Adrenal gland (tissue), 9 donors: ENCODE measurements at regions not wholly inside any gene's neighbourhood (a gene's known extent, or its start where the extent isn't known, plus 50 kb on each side); places are given as distances from the start of the nearest gene placed in this dataset.

Experiments
- DNase-seq, 7 donors: peaks; one replicate each; pipeline ENCODE4 v3.0.0-alpha.2; 2019 to 2020
- H3K27ac ChIP-seq, 5 donors: fragments of 200-600 bp; sonication (generic) in 4 of 5; 1 replicate in 3 of 5; 2 replicates in 2 of 5; pipeline versions ENCODE4 v1.5.1 to v1.8.0; 2016 to 2020; ENCODE audit warnings: mild to moderate bottlenecking in 1 of 5
- H3K27me3 ChIP-seq: fragments of 200-600 bp; 2 replicates; pipeline ENCODE4 v1.8.0; 2021
- H3K36me3 ChIP-seq, 2 donors: fragments of 200-600 bp; replicated peaks in 1 of 2; 1 replicate in 1 of 2; 2 replicates in 1 of 2; pipeline versions ENCODE4 v1.5.1 to v1.8.0; 2018 to 2022
- H3K4me1 ChIP-seq, 2 donors: fragments of 200-600 bp; replicated peaks in 1 of 2; 1 replicate in 1 of 2; 2 replicates in 1 of 2; pipeline versions ENCODE4 v1.5.1 to v1.8.0; 2018 to 2021
- H3K4me3 ChIP-seq, 4 donors: fragments of 200-600 bp; sonication (generic) in 3 of 4; one replicate each; pipeline ENCODE4 v1.5.1; 2016 to 2018
- H3K9me3 ChIP-seq, 3 donors: fragments of 200-600 bp; sonication (generic) in 1 of 3; replicated peaks in 1 of 3; 1 replicate in 2 of 3; 2 replicates in 1 of 3; pipeline versions ENCODE4 v1.5.1 to v1.8.0; 2016 to 2021
- POLR2A ChIP-seq, 2 donors: fragments of 450-650 bp; IDR thresholded peaks; one replicate each; pipeline ENCODE4 v1.6.1; 2017; ENCODE audit warnings: antibody characterized with exemption in 2 of 2, mild to moderate bottlenecking in 2 of 2, moderate library complexity in 1 of 2
- WGBS, 4 donors: extraction: QIAGEN DNeasy Blood & Tissue Kit in 2 of 4; methylation state at CpG; one replicate each; pipeline versions ENCODE4 v1.1.5 to v1.1.7; 2013 to 2017; 5-methylcytosine and 5-hydroxymethylcytosine counted together
- intact Hi-C, 2 donors: fragments of 100-400 bp; cut with DNase I; formaldehyde crosslinking; loops; one replicate each; pipeline versions ENCODE4 v1.14.1 to v1.15.0; 2022 to 2023
- TF ChIP-seq, protein P1 (sequence below), 6 experiments: fragments of 450-650 bp in 4 of 6; fragments of 200-600 bp in 2 of 6; sonication (generic) in 1 of 6; IDR thresholded peaks; 1 replicate in 5 of 6; 2 replicates in 1 of 6; pipeline versions ENCODE4 v1.5.1 to v1.8.0; 2016 to 2021; ENCODE audit warnings: antibody characterized with exemption in 6 of 6, mild to moderate bottlenecking in 2 of 6, moderate library complexity in 1 of 6
- donor health status: healthy with polysubstance abuse.
- donor health status: Bipolar disorder and iron deficiency.
- donor health status: DM: yes; HTN: yes; CAD: no.
- donor health status: DM: no; HTN: no; CAD: no.
- donor health status: DM: no; HTN: no; CAD: no.

DNA sequence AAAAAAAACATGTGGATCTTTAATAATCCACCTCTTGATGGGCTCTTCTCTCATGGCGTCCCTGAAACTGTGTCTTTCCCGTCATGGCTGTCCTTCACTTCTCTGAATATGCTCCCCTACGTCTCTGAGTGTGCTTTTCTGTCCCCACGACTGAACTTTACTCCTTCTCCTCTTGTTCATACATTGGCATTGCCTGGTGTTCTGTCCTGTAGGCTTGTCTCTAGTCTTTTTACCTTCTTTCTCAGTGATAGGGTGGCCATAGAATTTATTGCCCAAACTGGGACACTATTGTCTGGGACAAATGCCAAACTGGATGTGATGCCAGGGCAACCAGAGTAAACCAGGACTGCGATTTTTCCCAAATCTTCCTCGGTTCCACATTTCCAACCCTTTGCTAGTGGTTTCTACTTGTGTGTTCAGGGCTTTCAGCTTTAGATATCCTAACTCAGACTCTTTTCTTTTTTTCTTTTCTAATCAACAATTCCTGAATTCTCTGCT lies 202.2 kb downstream of the ATP23 start:
- Histone ChIP-seq H3K27ac (peak overlapping the region in 1 of 5 donors; percentile 3), H3K9me3 (no peaks in the 10 kb centered on the region), H3K36me3 (no peaks in the 10 kb centered on the region), H3K4me1 (no peaks in the 10 kb centered on the region), H3K27me3 (no peaks in the 10 kb centered on the region), H3K4me3 (no peak overlapping the region)
- peak in 2 of 7 donors; percentile 12 to 26 for DNase-seq
- intact Hi-C loops = no loop called here
- 47 to 55% (median 52%) methylated on average over 6 of the region's 6 CpGs for whole genome bisulfite sequencing, 4 donors
- TF ChIP-seq, protein P1, sequence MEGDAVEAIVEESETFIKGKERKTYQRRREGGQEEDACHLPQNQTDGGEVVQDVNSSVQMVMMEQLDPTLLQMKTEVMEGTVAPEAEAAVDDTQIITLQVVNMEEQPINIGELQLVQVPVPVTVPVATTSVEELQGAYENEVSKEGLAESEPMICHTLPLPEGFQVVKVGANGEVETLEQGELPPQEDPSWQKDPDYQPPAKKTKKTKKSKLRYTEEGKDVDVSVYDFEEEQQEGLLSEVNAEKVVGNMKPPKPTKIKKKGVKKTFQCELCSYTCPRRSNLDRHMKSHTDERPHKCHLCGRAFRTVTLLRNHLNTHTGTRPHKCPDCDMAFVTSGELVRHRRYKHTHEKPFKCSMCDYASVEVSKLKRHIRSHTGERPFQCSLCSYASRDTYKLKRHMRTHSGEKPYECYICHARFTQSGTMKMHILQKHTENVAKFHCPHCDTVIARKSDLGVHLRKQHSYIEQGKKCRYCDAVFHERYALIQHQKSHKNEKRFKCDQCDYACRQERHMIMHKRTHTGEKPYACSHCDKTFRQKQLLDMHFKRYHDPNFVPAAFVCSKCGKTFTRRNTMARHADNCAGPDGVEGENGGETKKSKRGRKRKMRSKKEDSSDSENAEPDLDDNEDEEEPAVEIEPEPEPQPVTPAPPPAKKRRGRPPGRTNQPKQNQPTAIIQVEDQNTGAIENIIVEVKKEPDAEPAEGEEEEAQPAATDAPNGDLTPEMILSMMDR (IDR thresholded peaks at IDR 0.05) = no peak
- TF ChIP-seq POLR2A (IDR thresholded peaks at IDR 0.05) = no peak

DNA sequence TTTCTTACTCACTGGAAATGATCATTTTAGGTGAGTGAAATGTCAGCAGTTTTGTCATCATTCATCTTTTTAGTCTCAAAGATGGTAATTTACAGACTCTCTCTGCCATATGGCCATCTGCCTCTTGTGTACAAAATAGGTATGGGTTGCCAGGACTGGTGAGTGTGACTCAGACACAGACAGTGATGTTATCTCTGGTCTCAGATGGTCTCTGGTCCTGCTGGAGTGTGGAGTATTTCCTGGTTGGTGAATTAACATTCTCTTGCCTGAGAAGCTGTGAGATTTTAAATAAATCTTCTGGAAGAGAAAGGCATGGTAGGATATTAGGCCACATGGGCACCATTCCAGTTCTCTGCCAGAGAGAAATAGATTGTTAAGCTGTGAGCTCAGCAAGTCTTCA lies 207.0 kb downstream of the ATP23 start:
- no peaks in the 10 kb centered on the region for H3K36me3 ChIP-seq
- no peaks in the 10 kb centered on the region for H3K4me1 ChIP-seq
- no peaks in the 10 kb centered on the region for H3K9me3 ChIP-seq
- no peak overlapping the region for H3K27ac ChIP-seq
- DNase-seq = peak in 1 of 7 donors; percentile 6
- TF ChIP-seq, protein P1 (IDR thresholded peaks at IDR 0.05) = no peak
- TF ChIP-seq POLR2A (IDR thresholded peaks at IDR 0.05) = no peak
- no peaks in the 10 kb centered on the region for H3K27me3 ChIP-seq
- intact Hi-C loops = no loop called here
- no peak overlapping the region for H3K4me3 ChIP-seq

DNA sequence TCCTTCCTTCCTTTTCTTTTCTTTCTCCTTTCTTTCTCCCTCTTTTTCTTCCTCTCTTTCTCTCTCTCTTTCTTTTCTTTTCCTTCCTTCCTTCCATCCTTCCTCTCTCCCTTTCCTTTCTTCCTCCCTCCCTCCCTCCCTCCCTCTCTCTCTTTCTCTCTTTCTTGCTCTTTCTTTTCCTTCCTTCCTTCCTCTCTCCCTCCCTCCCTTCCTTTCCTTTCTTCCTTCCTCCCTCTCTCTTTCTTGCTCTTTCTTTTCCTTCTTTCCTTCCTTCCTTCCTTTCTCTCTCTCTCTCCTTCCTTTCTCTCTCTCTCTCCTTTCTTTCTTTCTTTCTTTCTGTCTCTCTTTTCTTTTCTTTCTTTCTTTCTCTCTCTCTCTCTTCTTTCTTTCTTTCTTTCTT lies 207.6 kb downstream of the ATP23 start:
- H3K4me3 ChIP-seq = no peak overlapping the region
- TF ChIP-seq POLR2A (IDR thresholded peaks at IDR 0.05) = no peak
- TF ChIP-seq, protein P1 (IDR thresholded peaks at IDR 0.05) = no peak
- H3K36me3 ChIP-seq = no peaks in the 10 kb centered on the region
- no peaks in the 10 kb centered on the region for H3K9me3 ChIP-seq
- no peaks in the 10 kb centered on the region for H3K27me3 ChIP-seq
- intact Hi-C loops = no loop called here
- no peak for DNase-seq
- H3K4me1 ChIP-seq = no peaks in the 10 kb centered on the region
- no peak overlapping the region for H3K27ac ChIP-seq

DNA sequence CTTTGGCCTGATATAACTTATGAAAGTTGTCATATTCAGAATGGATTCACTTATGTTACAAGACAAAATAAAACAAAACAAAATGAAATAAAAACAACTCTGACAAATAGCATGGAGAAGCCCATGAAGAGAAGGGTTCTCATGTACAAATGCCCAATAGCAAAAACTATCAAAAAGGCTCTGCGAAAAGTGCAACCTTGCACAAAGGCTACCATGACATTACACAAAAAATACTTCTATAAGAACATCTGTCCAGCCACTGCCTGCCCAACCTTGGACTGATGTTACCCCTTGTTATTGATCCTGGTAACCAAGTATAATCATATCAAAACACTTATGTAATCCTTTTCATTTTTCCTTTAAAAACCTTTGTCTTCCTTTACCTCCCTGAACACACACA lies 213.0 kb downstream of the ATP23 start:
- Histone ChIP-seq H3K27me3 (no peaks in the 10 kb centered on the region), H3K9me3 (no peaks in the 10 kb centered on the region), H3K27ac (no peak overlapping the region), H3K4me3 (no peak overlapping the region), H3K4me1 (no peaks in the 10 kb centered on the region), H3K36me3 (no peaks in the 10 kb centered on the region)
- TF ChIP-seq POLR2A (IDR thresholded peaks at IDR 0.05) = no peak
- TF ChIP-seq, protein P1 (IDR thresholded peaks at IDR 0.05) = no peak
- WGBS, 4 donors = 95 to 100% (median 96%) methylated on average over 1 of the region's 1 CpG
- DNase-seq = no peak
- intact Hi-C loops = no loop called here
